GM23338 (cell line): ENCODE measurements at regions not wholly inside any gene's neighbourhood (a gene's known extent, or its start where the extent isn't known, plus 50 kb on each side); places are given as distances from the start of the nearest gene placed in this dataset.

ENCODE experiments used
- ATAC-seq: fragments of 200-7000 bp; cut with Tn5 transposase; 3 replicates; pipeline ENCODE4 v1.9.1; 2020
- DNase-seq: peaks from one replicate; pipeline ENCODE4 v3.0.0-alpha.2; 2015; ENCODE audit warnings: low spot score
- H2AFZ ChIP-seq: fragments of 200-600 bp; sonication (generic); 2 replicates; pipeline ENCODE4 v1.8.0; 2016; ENCODE audit warnings: antibody characterized with exemption, mild to moderate bottlenecking, moderate library complexity
- H3F3A ChIP-seq: fragments of 200-600 bp; sonication (generic); replicated peaks from 2 replicates; pipeline ENCODE4 v1.8.0; 2017; ENCODE audit warnings: antibody characterized with exemption, mixed run types, low read depth
- H3K27ac ChIP-seq: fragments of 200-600 bp; sonication (generic); 2 replicates; pipeline ENCODE4 v1.6.1; 2016; ENCODE audit warnings: low read depth
- H3K27me3 ChIP-seq: fragments of 200-600 bp; sonication (generic); 2 replicates; pipeline ENCODE4 v1.8.0; 2016; ENCODE audit warnings: mild to moderate bottlenecking, mixed run types, moderate library complexity; ENCODE audit not compliant: insufficient read depth
- H3K36me3 ChIP-seq: fragments of 200-600 bp; sonication (generic); 2 replicates; pipeline ENCODE4 v1.8.0; 2016; ENCODE audit warnings: mild to moderate bottlenecking; ENCODE audit not compliant: insufficient read depth
- H3K4me1 ChIP-seq: fragments of 200-600 bp; sonication (generic); 2 replicates; pipeline ENCODE4 v1.8.0; 2016; ENCODE audit warnings: mild to moderate bottlenecking, moderate library complexity; ENCODE audit not compliant: insufficient read depth
- H3K4me2 ChIP-seq: fragments of 200-600 bp; sonication (generic); 2 replicates; pipeline ENCODE4 v1.7.1; 2017; ENCODE audit warnings: mixed run types
- H3K4me3 ChIP-seq: fragments of 200-600 bp; sonication (generic); 2 replicates; pipeline ENCODE4 v1.6.1; 2016; ENCODE audit warnings: mixed run types
- H3K79me2 ChIP-seq: fragments of 200-600 bp; sonication (generic); replicated peaks from 2 replicates; pipeline ENCODE4 v1.8.0; 2017; ENCODE audit warnings: mild to moderate bottlenecking; ENCODE audit not compliant: insufficient read depth
- H3K9me2 ChIP-seq: fragments of 200-600 bp; sonication (generic); 2 replicates; pipeline ENCODE4 v1.8.0; 2017; ENCODE audit not compliant: insufficient read depth
- H4K20me1 ChIP-seq: fragments of 200-600 bp; sonication (generic); replicated peaks from 2 replicates; pipeline ENCODE4 v1.8.0; 2017; ENCODE audit warnings: mild to moderate bottlenecking; ENCODE audit not compliant: insufficient read depth
- H3K27ac Mint-ChIP-seq: 2 replicates; pipeline ENCODE4 v1.8.0; 2020; ENCODE audit warnings: inconsistent platforms, mild to moderate bottlenecking, moderate library complexity, mixed read lengths
- H3K27me3 Mint-ChIP-seq: 3 replicates; pipeline ENCODE4 v1.8.0; 2022; ENCODE audit warnings: low read depth, mild to moderate bottlenecking, moderate library complexity, mixed read lengths, inconsistent platforms; ENCODE audit not compliant: insufficient read depth, poor library complexity
- H3K36me3 Mint-ChIP-seq: 3 replicates; pipeline ENCODE4 v1.8.0; 2021; ENCODE audit warnings: low read depth, mild to moderate bottlenecking, inconsistent platforms, moderate library complexity, mixed read lengths
- H3K4me1 Mint-ChIP-seq: 3 replicates; pipeline ENCODE4 v1.8.0; 2020; ENCODE audit warnings: mild to moderate bottlenecking, inconsistent platforms, mixed read lengths
- H3K4me3 Mint-ChIP-seq: 3 replicates; pipeline ENCODE4 v1.8.0; 2021; ENCODE audit warnings: moderate library complexity, mild to moderate bottlenecking, inconsistent platforms, mixed read lengths
- H3K9me3 Mint-ChIP-seq: 3 replicates; pipeline ENCODE4 v1.8.0; 2020; ENCODE audit warnings: moderate library complexity, mild to moderate bottlenecking, inconsistent platforms, mixed read lengths
- CREB1 ChIP-seq: fragments of 250-450 bp; sonication (Bioruptor Pico); IDR thresholded peaks from 2 replicates; pipeline ENCODE4 v1.5.0; 2020; ENCODE audit warnings: low read depth, mild to moderate bottlenecking, moderate library complexity
- CTCF ChIP-seq, 2 experiments: fragments of 200-600 bp in 1 of 2; sonication (generic) in 1 of 2; conservative IDR thresholded peaks; 2 replicates each; pipeline versions ENCODE4 v1.5.1 to v1.6.1; 2016 to 2017; ENCODE audit warnings: antibody characterized with exemption in 2 of 2, low read depth in 2 of 2, mild to moderate bottlenecking in 2 of 2, moderate library complexity in 1 of 2
- EZH2 ChIP-seq: fragments of 200-600 bp; sonication (generic); IDR thresholded peaks from one replicate; pipeline ENCODE4 v1.8.0; 2017; ENCODE audit warnings: antibody characterized with exemption, mild to moderate bottlenecking, low read depth; ENCODE audit not compliant: unreplicated experiment
- EZH2phosphoT487 ChIP-seq: fragments of 200-600 bp; sonication (generic); IDR thresholded peaks from one replicate; pipeline ENCODE4 v1.8.1; 2018; ENCODE audit warnings: antibody characterized with exemption; ENCODE audit not compliant: unreplicated experiment
- JUNB ChIP-seq: IDR thresholded peaks from one replicate; pipeline ENCODE4 v1.6.1; 2016; ENCODE audit warnings: antibody characterized with exemption; ENCODE audit not compliant: unreplicated experiment
- NANOG ChIP-seq: IDR thresholded peaks from 2 replicates; pipeline ENCODE4 v1.6.1; 2016; ENCODE audit warnings: antibody characterized with exemption, borderline replicate concordance
- POLR2AphosphoS5 ChIP-seq: IDR thresholded peaks from 2 replicates; pipeline ENCODE4 v1.6.1; 2016; ENCODE audit warnings: antibody characterized with exemption, low read depth
- STAT1 ChIP-seq: IDR thresholded peaks from one replicate; pipeline ENCODE4 v1.6.1; 2016; ENCODE audit warnings: antibody characterized with exemption; ENCODE audit not compliant: unreplicated experiment
- ZNF114 ChIP-seq: fragments of 250-450 bp; sonication (Bioruptor Pico); IDR thresholded peaks from 2 replicates; pipeline ENCODE4 v1.5.0; 2020; ENCODE audit warnings: mild to moderate bottlenecking, moderate library complexity
- ZNF331 ChIP-seq: fragments of 250-450 bp; sonication (Bioruptor Pico); IDR thresholded peaks from 2 replicates; pipeline ENCODE4 v1.5.0; 2020; ENCODE audit warnings: low read depth, mild to moderate bottlenecking, moderate library complexity
- ZNF462 ChIP-seq: fragments of 250-450 bp; sonication (Bioruptor Pico); IDR thresholded peaks from 2 replicates; pipeline ENCODE4 v1.5.0; 2020; ENCODE audit warnings: mild to moderate bottlenecking, moderate library complexity
- TF ChIP-seq, protein P1 (sequence below): IDR thresholded peaks from one replicate; pipeline ENCODE4 v1.6.1; 2018; ENCODE audit warnings: antibody characterized with exemption; ENCODE audit not compliant: unreplicated experiment
- TF ChIP-seq, protein P2 (sequence below): IDR thresholded peaks from 2 replicates; pipeline ENCODE4 v1.6.1; 2016; ENCODE audit warnings: antibody characterized with exemption

DNA sequence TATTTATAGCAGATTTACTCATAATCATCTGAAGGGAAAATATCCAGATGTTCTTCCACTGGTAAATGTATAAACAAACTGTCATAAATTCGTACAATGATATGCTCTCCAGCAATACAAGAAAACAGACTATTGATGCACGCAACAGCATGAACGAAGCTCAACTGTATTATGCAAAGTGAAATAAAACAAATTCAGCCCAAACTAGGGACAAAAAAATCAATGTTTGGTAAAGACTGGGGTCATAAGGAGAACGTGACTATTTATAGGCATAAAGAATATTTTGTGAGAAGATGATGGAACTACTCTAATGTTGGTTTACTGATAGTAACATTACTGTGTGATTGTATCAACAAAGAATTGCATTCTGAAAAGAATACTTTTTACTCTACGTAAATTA lies 1276.7 kb upstream of the DDX18 start:
- Histone ChIP-seq H3F3A (no peaks in the 10 kb centered on the region), H3K79me2 (no peaks in the 10 kb centered on the region), H3K36me3 (no peaks in the 10 kb centered on the region), H3K4me2 (no peak overlapping the region), H3K9me2 (no peaks in the 10 kb centered on the region), H3K4me1 (no peaks in the 10 kb centered on the region), H4K20me1 (no peaks in the 10 kb centered on the region), H3K4me3 (no peak overlapping the region), H3K27me3 (no peaks in the 10 kb centered on the region), H3K27ac (no peak overlapping the region), H2AFZ (no peak overlapping the region)
- Mint-ChIP-seq H3K27ac (no peak overlapping the region), H3K36me3 (peaks cover under 1% of the 10 kb centered on the region; the same call in 2 of the 3 replicates), H3K27me3 (no peaks in the 10 kb centered on the region), H3K4me3 (no peak overlapping the region), H3K9me3 (peaks cover 14% of the 10 kb centered on the region), H3K4me1 (no peaks in the 10 kb centered on the region)
- DNase-seq (no peak), ATAC-seq (no peak)
- no peak for TF ChIP-seq CTCF (conservative IDR thresholded peaks at IDR 0.05; ENCODE audit: low read depth in 2 of 2)
- TF ChIP-seq, protein P1, sequence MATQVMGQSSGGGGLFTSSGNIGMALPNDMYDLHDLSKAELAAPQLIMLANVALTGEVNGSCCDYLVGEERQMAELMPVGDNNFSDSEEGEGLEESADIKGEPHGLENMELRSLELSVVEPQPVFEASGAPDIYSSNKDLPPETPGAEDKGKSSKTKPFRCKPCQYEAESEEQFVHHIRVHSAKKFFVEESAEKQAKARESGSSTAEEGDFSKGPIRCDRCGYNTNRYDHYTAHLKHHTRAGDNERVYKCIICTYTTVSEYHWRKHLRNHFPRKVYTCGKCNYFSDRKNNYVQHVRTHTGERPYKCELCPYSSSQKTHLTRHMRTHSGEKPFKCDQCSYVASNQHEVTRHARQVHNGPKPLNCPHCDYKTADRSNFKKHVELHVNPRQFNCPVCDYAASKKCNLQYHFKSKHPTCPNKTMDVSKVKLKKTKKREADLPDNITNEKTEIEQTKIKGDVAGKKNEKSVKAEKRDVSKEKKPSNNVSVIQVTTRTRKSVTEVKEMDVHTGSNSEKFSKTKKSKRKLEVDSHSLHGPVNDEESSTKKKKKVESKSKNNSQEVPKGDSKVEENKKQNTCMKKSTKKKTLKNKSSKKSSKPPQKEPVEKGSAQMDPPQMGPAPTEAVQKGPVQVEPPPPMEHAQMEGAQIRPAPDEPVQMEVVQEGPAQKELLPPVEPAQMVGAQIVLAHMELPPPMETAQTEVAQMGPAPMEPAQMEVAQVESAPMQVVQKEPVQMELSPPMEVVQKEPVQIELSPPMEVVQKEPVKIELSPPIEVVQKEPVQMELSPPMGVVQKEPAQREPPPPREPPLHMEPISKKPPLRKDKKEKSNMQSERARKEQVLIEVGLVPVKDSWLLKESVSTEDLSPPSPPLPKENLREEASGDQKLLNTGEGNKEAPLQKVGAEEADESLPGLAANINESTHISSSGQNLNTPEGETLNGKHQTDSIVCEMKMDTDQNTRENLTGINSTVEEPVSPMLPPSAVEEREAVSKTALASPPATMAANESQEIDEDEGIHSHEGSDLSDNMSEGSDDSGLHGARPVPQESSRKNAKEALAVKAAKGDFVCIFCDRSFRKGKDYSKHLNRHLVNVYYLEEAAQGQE, result no peak
- no peak for TF ChIP-seq EZH2phosphoT487
- no peak for TF ChIP-seq POLR2AphosphoS5
- TF ChIP-seq ZNF331, result no peak
- TF ChIP-seq, protein P2, sequence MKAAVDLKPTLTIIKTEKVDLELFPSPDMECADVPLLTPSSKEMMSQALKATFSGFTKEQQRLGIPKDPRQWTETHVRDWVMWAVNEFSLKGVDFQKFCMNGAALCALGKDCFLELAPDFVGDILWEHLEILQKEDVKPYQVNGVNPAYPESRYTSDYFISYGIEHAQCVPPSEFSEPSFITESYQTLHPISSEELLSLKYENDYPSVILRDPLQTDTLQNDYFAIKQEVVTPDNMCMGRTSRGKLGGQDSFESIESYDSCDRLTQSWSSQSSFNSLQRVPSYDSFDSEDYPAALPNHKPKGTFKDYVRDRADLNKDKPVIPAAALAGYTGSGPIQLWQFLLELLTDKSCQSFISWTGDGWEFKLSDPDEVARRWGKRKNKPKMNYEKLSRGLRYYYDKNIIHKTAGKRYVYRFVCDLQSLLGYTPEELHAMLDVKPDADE, result no peak
- TF ChIP-seq STAT1, result no peak
- no peak for TF ChIP-seq CREB1
- TF ChIP-seq JUNB, result no peak
- no peak for TF ChIP-seq EZH2
- TF ChIP-seq ZNF462 (CRISPR knock-in tag), result no peak
- TF ChIP-seq NANOG, result no peak
- no peak for TF ChIP-seq ZNF114 (CRISPR knock-in tag)
